ENCODE measurements at regions not wholly inside any gene's neighbourhood (a gene's known extent, or its start where the extent isn't known, plus 50 kb on each side); places are given as distances from the start of the nearest gene placed in this dataset.

DNA sequence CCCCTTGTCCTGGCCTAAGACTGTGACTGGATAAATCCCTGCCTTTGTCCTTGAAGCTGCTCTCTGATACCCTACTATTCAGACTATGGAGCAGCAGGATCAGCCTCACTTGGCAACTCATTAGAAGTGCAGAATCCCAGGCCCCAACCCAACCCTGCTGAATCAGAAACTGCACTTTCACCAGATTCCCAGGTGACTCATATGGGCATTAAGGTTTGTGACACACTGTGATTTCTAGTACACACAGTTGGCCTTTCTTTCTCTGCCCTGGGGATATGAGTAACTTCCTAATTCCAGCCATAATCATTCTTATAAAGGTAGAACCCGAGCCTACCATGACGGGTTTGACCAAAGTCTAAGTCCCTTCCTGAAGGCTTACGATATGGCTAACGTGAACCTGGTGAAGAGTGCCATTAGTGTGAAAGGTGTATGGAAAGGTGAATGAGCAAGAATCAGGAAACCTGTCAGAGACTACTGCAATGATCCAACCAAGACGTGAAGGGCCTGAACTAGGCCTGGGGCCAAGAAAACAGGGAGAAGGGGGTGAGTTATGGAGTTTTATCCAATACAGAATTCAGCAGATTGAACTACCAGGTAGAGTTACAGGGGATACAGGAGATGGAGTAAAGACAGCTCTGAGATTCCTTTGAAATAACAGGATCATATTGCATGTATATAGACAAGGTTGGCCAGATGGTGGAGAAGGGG, 533.0 kb downstream of the BNC2 start:
- DNase-seq (ENCODE audit: low read depth in 2 of 2): peak in 1 of 2 experiments; percentile 32

GRCh38 chr9:16341177-16341576, 529.3 kb downstream of the BNC2 start:
- DNase-seq (ENCODE audit: low read depth in 2 of 2): peak in 1 of 2 experiments; percentile 29

DNA sequence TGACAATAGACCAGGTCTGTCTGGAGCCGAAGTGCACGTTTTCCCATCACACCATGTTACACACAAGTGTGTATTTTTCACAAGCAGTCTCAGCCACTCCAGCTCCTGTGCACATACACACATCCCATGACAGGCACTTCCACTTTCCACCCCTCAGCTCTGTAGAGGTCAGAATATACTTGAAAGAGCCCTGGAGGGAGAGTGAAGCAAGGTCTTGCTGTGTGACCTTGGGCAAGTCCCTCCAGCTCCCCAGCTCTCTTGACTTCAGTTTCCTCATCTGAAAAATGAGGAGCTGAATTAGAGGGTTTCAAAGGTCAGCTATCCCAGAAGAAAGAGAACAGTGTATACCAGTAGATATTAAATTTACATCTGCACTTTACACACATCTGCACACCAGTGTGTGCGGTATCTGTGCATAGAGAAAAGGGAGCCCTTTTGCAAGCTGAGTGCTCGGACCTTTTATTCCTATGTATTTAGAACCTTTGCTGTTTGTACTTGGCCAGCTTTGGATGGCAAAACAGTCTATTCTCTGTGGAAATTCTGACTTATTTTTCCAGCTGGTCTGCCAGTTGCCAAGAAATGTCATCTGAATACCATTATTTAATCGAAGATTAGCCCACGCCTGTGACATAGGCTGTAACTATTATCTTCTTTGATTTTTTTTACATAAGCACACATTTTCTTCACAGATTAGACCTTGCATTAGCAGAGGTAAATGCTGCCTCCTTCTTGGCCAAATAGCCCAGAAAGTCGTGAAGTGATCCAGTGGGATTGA, 528.0 kb downstream of the BNC2 start:
- DNase-seq (ENCODE audit: low read depth in 2 of 2): no peak

GRCh38 chr9:16343249-16344237, 526.9 kb downstream of the BNC2 start:
- DNase-seq (ENCODE audit: low read depth in 2 of 2): no peak

GRCh38 chr9:16344343-16344742, 526.1 kb downstream of the BNC2 start:
- peak; percentile 90 to 91 for DNase-seq (ENCODE audit: low read depth in 2 of 2)

GRCh38 chr9:16345902-16346301, 524.6 kb downstream of the BNC2 start:
- DNase-seq (ENCODE audit: low read depth in 2 of 2): no peak

DNA sequence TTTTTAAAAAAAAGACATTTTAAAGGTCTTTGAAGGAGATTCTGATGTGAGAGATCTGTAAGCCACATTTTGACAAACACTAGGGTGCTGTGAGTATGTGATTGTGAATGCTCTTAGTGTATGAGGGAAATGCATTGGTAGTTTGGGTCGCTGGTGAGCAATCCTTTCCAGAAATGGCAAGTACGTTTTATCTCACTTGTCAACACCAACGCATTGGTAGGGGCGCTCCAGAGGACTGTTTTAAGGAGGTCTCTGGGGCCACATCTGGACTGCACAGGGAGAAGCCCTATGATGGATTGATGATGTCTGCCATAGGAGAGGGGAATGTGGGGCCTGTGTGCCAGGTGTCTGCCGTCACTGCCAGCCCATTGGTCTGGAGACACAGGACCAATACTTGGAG, 522.6 kb downstream of the BNC2 start:
- no peak for DNase-seq (ENCODE audit: low read depth in 2 of 2)

DNA sequence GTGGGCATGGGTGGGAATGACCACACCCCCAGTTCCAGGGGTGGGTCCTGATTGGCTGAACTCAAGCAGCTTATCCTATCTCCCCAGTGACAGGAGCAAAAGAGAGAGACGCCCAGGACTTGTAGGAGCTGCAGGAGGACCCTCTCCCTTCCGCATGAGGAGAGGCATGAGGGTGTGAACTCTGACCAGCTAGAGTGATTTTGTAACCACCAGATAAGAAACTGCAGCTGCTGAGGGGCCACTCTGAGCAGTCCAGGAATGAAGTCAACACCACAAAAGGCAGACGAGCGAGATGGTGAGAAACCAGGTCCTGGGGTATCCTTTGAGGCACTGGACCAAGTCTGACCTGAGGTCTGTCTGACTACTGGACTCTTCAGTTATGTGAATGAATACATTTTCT, 521.9 kb downstream of the BNC2 start:
- DNase-seq (ENCODE audit: low read depth in 2 of 2): no peak

- no peak for DNase-seq (ENCODE audit: low read depth in 2 of 2)
These were observed 518.2 kb downstream of the BNC2 start for GRCh38 chr9:16352251-16352650.

- no peak for DNase-seq (ENCODE audit: low read depth in 2 of 2)
These were observed 517.6 kb downstream of the BNC2 start for GRCh38 chr9:16352791-16353401.

DNA sequence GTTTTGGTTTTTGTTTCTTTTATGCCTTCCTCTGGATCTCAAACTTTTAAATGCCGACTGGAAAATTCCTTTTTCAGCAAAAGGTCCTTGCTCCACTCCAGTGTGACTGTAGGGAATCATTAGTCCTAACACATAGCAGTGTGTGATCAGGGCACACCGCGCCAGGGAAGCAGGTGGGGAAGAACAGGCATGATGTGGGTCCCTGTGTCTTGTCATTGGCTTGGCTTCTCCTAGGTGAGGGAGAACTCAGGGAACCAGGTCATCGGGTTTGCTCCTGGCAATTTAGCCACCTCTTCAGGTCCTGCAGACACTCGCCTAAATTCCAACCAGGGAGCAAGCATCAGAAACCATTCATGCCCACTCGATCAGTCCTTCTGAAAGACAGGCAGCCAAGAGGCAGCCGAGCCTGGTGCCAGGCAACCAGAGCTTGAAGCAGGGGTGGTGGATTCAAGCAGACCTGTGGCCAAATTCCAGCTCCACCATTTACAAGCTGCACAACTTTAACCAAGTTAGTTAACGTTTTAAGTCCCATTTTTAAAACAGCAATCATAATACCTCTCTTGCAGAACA, 514.2 kb downstream of the BNC2 start:
- DNase-seq (ENCODE audit: low read depth in 2 of 2): no peak

DNA sequence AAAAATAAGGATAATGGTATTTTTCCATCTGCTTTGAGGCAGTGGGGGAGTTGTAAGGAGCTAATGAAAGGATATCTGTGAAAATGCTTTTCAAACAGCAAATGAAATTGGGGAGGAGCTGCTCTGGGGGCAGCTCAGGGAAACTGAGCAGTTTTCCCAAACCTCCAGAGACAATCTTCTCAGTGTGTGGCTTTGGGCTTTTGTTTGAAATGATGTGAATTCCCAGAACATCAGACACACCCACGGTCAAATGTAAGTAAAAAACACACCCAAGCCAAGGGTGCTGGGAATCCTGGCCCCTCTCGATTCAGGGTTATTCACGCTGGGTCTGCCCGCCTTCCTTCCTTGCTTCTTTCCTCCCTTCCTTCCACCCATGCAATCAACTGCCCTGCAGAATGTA, 512.6 kb downstream of the BNC2 start:
- no peak for DNase-seq (ENCODE audit: low read depth in 2 of 2)

DNA sequence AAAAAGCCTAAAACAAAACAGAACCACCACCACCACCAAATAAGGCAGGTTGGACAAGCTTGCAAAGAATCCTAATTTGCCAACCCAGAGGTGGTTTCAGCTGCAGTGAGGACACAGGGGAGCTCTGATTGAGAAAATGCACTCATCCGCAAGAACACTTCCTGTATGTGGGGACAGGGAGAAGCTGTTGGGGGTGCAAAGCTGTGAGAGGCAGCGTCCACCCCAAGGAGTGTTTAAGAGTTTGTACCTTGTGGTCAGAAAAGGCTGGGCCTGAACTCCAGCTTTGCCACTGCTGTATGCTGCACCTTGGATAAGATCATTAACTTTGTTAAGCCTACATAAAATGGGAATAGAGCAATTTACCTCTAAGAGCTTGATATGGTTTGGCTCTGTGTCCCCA, 511.7 kb downstream of the BNC2 start:
- no peak for DNase-seq (ENCODE audit: low read depth in 2 of 2)
